SK-N-MC (cell line): ENCODE measurements at regions not wholly inside any gene's neighbourhood (a gene's known extent, or its start where the extent isn't known, plus 50 kb on each side); places are given as distances from the start of the nearest gene placed in this dataset.

Source experiments
- DNase-seq: peaks from one replicate; pipeline ENCODE4 v3.0.0-alpha.2; 2011; ENCODE audit warnings: low read depth, low spot score
- H3K27ac ChIP-seq: fragments of 200-600 bp; sonication (generic); 2 replicates; pipeline ENCODE4 v1.5.1; 2016; ENCODE audit warnings: mixed run types
- H3K36me3 ChIP-seq: fragments of 200-600 bp; sonication (generic); 2 replicates; pipeline ENCODE4 v1.6.1; 2017; ENCODE audit warnings: antibody characterized with exemption, low read length, mixed read lengths; ENCODE audit not compliant: insufficient read depth
- H3K4me3 ChIP-seq: fragments of 200-600 bp; sonication (generic); 2 replicates; pipeline ENCODE4 v1.5.1; 2016
- H3K9ac ChIP-seq: fragments of 200-600 bp; sonication (generic); 2 replicates; pipeline ENCODE4 v1.8.0; 2017; ENCODE audit warnings: mixed run types, mixed read lengths; ENCODE audit not compliant: insufficient read length
- H3K9me3 ChIP-seq: fragments of 200-600 bp; sonication (generic); 2 replicates; pipeline ENCODE4 v1.6.1; 2017; ENCODE audit warnings: low read depth, mild to moderate bottlenecking, antibody characterized with exemption, low read length, moderate library complexity, mixed read lengths
- EZH2 ChIP-seq: fragments of 200-600 bp; sonication (generic); IDR thresholded peaks from one replicate; pipeline ENCODE4 v1.6.1; 2017; ENCODE audit warnings: antibody characterized with exemption
- FOXP2 ChIP-seq: optimal IDR thresholded peaks from 2 replicates; pipeline ENCODE3; 2011; ENCODE audit warnings: mild to moderate bottlenecking, moderate library complexity; ENCODE audit not compliant: insufficient read depth; ENCODE audit errors: extremely low read length, control extremely low read depth
- POLR2AphosphoS5 ChIP-seq: IDR thresholded peaks from 2 replicates; pipeline ENCODE4 v1.6.1; 2012; ENCODE audit warnings: mild to moderate bottlenecking, low read depth, low read length, borderline replicate concordance

- DNase-seq: no peak
- Histone ChIP-seq H3K27ac (no peak overlapping the region), H3K36me3 (no peaks in the 10 kb centered on the region), H3K9ac (no peak overlapping the region), H3K4me3 (no peak overlapping the region), H3K9me3 (no peaks in the 10 kb centered on the region)
- TF ChIP-seq EZH2 (no peak), POLR2AphosphoS5 (no peak), FOXP2 (no peak)
Measured at GRCh38 chr18:75790796-75791195, 363.3 kb upstream of the SMIM21 start.

GRCh38 chr18:75790111-75790510 lies 362.6 kb upstream of the SMIM21 start:
- H3K9me3 ChIP-seq: no peaks in the 10 kb centered on the region
- no peak for DNase-seq
- H3K9ac ChIP-seq: no peak overlapping the region
- no peak overlapping the region for H3K27ac ChIP-seq
- no peak overlapping the region for H3K4me3 ChIP-seq
- H3K36me3 ChIP-seq: no peaks in the 10 kb centered on the region
- TF ChIP-seq FOXP2: no peak
- TF ChIP-seq EZH2: no peak
- TF ChIP-seq POLR2AphosphoS5: no peak

GRCh38 chr18:75785834-75786233 lies 358.3 kb upstream of the SMIM21 start:
- Histone ChIP-seq H3K9me3 (no peaks in the 10 kb centered on the region), H3K9ac (no peak overlapping the region), H3K36me3 (no peaks in the 10 kb centered on the region), H3K27ac (no peak overlapping the region), H3K4me3 (no peak overlapping the region)
- no peak for DNase-seq
- TF ChIP-seq EZH2 (no peak), POLR2AphosphoS5 (no peak), FOXP2 (no peak)

- Histone ChIP-seq H3K9ac (no peak overlapping the region), H3K36me3 (no peaks in the 10 kb centered on the region), H3K9me3 (no peaks in the 10 kb centered on the region), H3K4me3 (no peak overlapping the region), H3K27ac (no peak overlapping the region)
- TF ChIP-seq FOXP2 (no peak), EZH2 (no peak), POLR2AphosphoS5 (no peak)
- no peak for DNase-seq
Measured at GRCh38 chr18:75785206-75785605, 357.7 kb upstream of the SMIM21 start.

- no peak overlapping the region for H3K9ac ChIP-seq
- DNase-seq: no peak
- no peaks in the 10 kb centered on the region for H3K9me3 ChIP-seq
- TF ChIP-seq POLR2AphosphoS5 (no peak), EZH2 (no peak), FOXP2 (no peak)
- H3K36me3 ChIP-seq: no peaks in the 10 kb centered on the region
- no peak overlapping the region for H3K27ac ChIP-seq
- H3K4me3 ChIP-seq: no peak overlapping the region
Measured at GRCh38 chr18:75784390-75784789, 356.9 kb upstream of the SMIM21 start.

GRCh38 chr18:75783566-75784281 lies 356.2 kb upstream of the SMIM21 start:
- Histone ChIP-seq H3K4me3 (no peak overlapping the region), H3K36me3 (no peaks in the 10 kb centered on the region), H3K9me3 (no peaks in the 10 kb centered on the region), H3K9ac (no peak overlapping the region), H3K27ac (no peak overlapping the region)
- DNase-seq: no peak
- TF ChIP-seq FOXP2: no peak
- TF ChIP-seq POLR2AphosphoS5: no peak
- no peak for TF ChIP-seq EZH2

GRCh38 chr18:75782826-75783225 lies 355.3 kb upstream of the SMIM21 start:
- no peak overlapping the region for H3K4me3 ChIP-seq
- H3K36me3 ChIP-seq: no peaks in the 10 kb centered on the region
- H3K9me3 ChIP-seq: no peaks in the 10 kb centered on the region

GRCh38 chr18:75782204-75782603 lies 354.7 kb upstream of the SMIM21 start:
- H3K9me3 ChIP-seq: no peaks in the 10 kb centered on the region
- no peak overlapping the region for H3K27ac ChIP-seq
- no peak overlapping the region for H3K4me3 ChIP-seq
- H3K9ac ChIP-seq: no peak overlapping the region
- no peaks in the 10 kb centered on the region for H3K36me3 ChIP-seq
- TF ChIP-seq POLR2AphosphoS5 (no peak), FOXP2 (no peak), EZH2 (no peak)
- no peak for DNase-seq

More at GRCh38 chr18:75782826-75783225, 355.3 kb upstream of the SMIM21 start:
- Histone ChIP-seq H3K27ac (no peak overlapping the region), H3K9ac (no peak overlapping the region)
- DNase-seq: no peak
- TF ChIP-seq FOXP2 (no peak), POLR2AphosphoS5 (no peak), EZH2 (no peak)

GRCh38 chr18:75779910-75780309 lies 352.4 kb upstream of the SMIM21 start:
- Histone ChIP-seq H3K4me3 (no peak overlapping the region), H3K9ac (no peak overlapping the region), H3K36me3 (no peaks in the 10 kb centered on the region), H3K9me3 (no peaks in the 10 kb centered on the region), H3K27ac (no peak overlapping the region)
- TF ChIP-seq POLR2AphosphoS5 (no peak), FOXP2 (no peak), EZH2 (no peak)
- no peak for DNase-seq
